ENCODE measurements at regions not wholly inside any gene's neighbourhood (a gene's known extent, or its start where the extent isn't known, plus 50 kb on each side); places are given as distances from the start of the nearest gene placed in this dataset.
"Not testable (repeated sequence)": the region's sequence is repeated elsewhere in the genome, so short reads cannot be mapped to it uniquely, and the experiment has no call there.

DNA sequence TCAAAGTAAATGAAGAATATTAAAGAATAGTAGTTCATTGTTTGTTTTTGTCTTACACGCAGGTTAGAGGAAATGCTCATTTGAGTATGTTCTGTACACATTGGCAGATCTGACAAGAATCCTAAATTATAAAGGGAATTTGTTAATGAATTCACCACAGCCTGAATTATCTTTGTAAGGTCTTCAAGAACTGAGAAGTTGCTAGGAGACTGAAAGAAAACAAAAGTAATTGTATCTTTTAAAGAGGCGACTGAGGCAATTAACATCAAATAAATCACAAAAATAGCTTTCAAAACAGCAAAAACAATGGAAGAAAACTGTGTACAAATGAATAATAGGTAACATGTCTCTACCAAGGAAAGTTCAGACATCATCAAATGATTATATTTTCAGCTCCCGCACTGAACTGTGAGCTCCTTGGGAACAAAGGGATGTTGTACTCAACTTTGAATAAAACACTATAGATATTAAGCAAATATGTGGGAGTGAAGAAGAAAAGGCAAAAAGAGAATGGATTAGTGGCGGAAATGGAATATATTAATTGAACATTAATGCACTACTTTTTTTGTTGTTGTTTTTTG lies 51.7 kb upstream of the ATIC start:
- DNase-seq (ENCODE audit: low read depth in 2 of 2) = no peak

DNA sequence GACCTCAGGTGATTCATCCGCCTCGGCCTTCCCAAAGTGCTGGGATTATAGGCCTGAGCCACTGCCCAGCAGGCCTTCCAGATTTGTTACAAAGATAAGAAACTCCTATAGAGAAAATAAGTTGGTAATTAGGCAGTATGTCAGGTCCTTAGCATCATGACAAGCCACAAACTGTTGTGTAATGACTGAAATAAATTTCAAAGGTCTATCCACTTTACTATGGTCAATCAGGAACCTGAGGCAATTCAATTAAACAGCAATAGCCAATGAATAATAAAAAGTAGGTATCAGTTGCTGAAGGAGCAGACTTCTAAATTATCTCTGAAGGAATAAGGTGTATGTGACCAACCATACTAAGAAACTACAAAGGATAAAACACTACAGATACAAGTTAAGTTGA lies 62.4 kb upstream of the ATIC start:
- no peak for DNase-seq (ENCODE audit: low read depth in 2 of 2)

DNA sequence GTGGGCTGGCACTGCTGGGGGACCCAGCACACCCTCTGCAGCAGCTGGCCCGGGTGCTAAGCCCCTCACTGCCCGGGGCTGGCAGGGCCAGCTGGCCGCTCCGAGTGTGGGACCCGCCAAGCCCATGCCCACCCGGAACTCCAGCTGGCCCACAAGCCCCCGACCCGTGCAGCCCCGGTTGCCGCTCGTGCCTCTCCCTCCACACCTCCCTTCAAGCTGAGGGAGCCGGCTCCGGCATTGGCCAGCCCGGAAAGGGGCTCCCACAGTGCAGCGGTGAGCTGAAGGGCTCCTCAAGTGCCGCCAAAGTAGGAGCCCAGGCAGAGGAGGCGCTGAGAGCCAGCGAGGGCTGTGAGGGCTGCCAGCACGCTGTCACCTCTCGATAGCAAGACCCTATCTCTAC lies 65.9 kb upstream of the ATIC start:
- DNase-seq (ENCODE audit: low read depth in 2 of 2) = not testable (repeated sequence)

DNA sequence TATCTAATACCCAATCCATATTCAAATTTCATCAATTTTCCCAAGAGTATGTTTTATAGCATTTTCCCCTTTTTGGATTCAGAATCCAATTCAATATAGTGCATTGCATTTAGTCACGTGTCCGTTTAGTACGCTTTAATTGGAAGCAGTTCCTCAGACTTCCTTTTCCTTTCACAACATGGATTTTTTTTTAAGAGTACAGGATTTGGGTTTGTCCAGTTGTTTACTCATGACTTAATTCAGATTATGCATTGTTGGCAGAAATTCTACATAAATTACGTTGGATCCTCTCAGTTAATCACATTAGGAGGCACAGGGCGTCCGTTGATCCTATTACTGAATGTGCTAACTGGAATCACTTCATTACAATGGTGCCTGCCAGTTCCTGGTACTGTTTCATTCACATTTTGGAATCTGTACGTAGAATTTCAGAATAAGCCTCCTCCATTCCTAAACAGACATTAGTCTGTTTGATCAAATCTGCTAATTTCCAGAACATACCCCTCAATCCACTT lies 70.0 kb upstream of the ATIC start:
- no peak for DNase-seq (ENCODE audit: low read depth in 2 of 2)

DNA sequence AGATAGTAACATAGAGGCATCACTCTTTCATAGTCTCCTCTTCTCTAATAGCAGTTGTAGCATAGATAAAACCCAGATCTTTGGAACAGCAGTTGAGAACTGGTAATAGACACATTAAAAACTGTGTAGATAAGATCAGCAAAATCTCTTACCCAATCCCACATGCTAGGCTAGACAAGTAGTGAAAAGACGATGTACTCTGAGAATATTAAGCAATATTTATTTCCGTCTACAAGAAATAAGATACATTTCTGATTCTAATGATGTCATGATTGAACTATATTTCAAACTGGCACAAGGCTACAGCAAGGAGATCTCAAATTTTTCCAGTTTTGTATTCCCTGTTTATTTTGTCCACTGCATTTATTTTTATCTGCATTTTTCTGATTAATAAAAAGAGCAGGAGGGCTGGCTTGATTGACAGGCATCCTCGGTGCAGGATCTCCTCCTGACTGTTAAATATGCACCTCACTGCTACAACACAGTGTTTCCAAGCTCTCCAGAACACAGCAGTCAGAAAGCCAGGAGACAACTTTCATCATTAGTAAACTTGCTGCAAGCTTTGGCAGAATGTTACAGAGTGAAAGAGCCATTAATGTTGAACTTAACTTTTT lies 73.3 kb upstream of the ATIC start:
- DNase-seq (ENCODE audit: low read depth in 2 of 2) = no peak

DNA sequence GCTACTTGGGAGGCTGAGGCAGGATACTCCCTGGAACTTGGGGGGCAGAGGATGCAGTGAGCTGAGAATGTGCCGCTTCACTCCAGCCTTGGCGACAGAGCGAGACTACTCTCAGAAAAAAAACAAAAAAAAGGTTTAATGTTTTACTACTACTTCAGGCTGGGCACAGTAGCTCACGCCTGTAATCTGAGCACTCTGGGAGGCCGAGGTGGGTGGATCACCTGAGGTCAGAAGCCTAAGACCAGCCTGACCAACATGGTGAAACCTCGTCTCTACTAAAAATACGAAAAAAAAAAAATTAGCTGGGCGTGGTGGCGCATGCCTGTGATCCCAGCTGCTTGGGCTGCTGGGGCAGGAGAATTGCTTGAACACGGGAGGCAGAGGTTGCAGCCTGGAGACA lies 75.7 kb upstream of the ATIC start:
- DNase-seq (ENCODE audit: low read depth in 2 of 2) = no peak

GRCh38 chr2:215220221-215220620 lies 81.8 kb upstream of the ABCA12 start:
- not testable (repeated sequence) for DNase-seq (ENCODE audit: low read depth in 2 of 2)

DNA sequence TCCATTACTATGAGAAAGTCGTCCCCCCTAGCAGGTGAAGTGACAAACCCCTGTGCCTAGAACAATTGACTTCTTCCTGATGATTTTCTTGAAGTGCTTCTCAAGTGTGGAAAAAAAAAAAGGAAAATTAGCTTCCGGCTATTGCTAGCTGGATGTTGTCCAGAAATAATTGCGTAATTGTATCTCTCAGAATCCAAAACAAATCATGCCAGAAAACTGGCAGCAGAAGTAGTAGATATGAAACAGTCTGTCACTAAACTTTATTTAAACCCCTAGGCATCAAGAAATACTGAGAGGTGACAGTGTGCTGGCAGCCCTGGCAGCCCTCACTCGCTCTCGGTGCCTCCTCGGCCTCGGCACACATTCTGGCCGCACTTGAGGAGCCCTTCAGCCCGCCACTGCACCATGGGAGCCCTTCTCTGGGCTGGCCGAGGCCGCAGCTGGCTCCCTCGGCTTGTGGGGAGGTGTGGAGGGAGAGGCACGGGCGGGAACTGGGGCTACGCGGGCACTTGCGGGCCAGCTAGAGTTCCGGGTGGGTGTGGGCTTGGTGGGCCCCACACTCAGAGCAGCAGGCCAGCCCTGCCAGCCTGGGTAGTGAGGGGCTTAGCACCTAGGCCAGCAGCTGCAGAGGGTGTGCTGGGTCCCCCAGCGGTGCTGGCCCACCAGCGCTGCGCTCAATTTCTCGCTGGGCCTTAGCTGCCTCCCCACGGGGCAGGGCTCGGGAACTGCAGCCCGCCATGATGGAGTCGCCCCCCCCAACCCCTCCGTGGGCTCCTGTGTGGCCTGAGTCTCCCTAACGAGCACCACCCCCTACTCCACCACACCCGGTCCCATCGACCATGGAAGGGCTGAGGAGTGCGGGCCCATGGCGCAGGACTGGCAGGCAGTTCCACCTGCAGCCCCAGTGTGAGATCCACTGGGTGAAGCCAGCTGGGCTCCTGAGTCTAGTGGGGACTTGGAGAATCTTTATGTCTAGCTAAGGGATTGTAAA lies 80.5 kb upstream of the ABCA12 start:
- DNase-seq (ENCODE audit: low read depth in 2 of 2) = peak in 1 of 2 donors; percentile 8

GRCh38 chr2:215216806-215217205 lies 78.4 kb upstream of the ABCA12 start:
- DNase-seq (ENCODE audit: low read depth in 2 of 2) = no peak

GRCh38 chr2:215215637-215216036 lies 77.2 kb upstream of the ABCA12 start:
- DNase-seq (ENCODE audit: low read depth in 2 of 2) = no peak

DNA sequence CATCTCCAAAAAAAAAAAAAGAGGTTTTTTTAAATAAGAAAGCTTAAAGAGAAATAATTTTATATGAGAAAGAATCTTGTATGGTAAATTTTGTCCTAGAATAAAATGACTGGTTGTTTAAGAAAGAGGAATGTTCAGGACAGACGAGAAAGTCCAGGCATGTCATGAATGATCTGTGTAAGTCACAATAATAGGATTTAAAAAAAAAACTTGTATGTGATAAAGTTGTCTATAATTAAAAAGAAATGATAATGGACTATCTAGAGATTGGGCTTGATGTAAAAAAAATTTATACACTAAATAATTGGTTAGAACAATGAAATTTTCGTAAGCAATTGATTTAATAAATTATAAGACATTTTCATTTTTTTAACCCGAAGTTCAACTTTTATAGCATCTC lies 71.7 kb upstream of the ABCA12 start:
- DNase-seq (ENCODE audit: low read depth in 2 of 2) = no peak

- no peak for DNase-seq (ENCODE audit: low read depth in 2 of 2)
Observed at GRCh38 chr2:215207791-215208367, 69.5 kb upstream of the ABCA12 start.

DNA sequence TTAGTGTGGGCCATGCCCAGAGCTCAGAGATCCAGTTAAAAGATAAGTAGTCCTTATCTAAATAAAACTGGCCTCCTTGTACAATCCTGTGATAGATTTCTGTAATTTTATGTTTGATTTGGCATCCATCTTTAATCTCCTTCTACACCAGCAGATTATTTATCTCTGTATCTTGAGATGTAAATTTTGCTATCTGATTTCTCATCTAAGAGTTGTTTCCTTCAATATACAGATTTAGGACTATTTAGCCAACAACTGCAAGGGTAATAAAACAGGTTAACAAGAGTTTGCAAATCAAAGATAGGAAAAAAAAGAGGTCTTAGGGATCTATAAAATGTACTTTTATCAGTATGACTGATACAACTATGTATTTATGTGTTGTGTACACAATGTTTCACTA lies 68.6 kb upstream of the ABCA12 start:
- DNase-seq (ENCODE audit: low read depth in 2 of 2) = no peak

DNA sequence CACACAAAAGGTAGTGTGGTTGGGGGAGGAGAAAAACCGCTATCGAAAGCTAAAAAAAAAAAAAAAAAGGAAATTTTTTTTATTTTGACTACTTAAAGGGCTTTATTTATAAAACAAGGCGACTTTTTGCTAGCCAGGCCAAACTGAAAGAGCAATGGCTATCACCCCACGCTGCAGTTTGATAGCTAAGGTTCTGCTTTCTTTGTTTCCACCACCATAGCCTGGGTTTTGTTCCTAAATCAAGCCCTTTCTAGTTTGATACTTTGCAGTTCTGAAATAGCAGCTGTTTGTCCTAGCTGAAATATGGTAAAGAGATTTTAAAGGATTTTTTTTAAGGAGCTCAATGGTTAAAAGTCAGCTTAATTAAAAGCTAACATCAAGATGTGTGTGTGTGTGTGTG lies 67.4 kb upstream of the ABCA12 start:
- no peak for DNase-seq (ENCODE audit: low read depth in 2 of 2)

- no peak for DNase-seq (ENCODE audit: low read depth in 2 of 2)
Observed at GRCh38 chr2:215191477-215191876, 53.1 kb upstream of the ABCA12 start.

DNA sequence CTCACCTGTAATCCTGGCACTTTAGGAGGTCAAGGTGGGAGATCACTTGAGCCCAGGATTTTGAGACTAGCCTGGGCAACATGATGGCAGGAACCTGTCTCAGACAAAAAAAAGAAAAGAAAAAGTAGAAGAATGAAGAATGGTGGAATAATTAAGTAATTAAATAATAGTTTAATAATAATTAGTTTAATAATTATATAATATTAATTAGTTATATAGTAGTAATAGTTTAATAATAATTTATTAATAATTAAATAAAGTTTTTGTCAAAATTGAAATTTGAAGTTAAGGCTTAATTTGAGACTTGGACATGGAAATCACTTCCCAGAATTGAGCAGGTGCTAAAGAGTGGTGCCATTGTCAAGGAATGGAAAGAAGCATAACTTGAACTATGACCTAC lies 52.2 kb upstream of the ABCA12 start:
- DNase-seq (ENCODE audit: low read depth in 2 of 2) = no peak

DNA sequence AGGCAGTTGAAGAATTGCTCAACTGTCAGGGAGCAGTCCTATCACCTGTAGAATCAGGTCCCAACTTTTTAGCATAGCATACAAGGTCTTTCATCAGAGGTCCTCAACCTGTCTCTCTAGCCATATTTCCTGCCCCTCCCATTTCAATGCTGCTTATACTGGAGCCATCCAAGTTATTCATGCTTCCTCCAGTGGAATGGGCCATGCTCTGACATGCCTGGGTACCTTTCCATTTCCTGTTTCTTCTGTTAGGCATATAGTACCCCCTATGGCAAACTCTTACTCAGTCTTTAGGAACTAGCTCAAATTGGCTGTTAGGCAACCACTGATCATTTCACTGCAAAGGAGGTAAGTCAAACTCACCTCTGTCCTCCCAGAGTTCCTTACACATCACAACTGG lies 51.0 kb upstream of the ABCA12 start:
- DNase-seq (ENCODE audit: low read depth in 2 of 2) = no peak

Data from lung microvascular endothelial cell (primary cell).